GM23338 (cell line): ENCODE measurements at regions not wholly inside any gene's neighbourhood (a gene's known extent, or its start where the extent isn't known, plus 50 kb on each side); places are given as distances from the start of the nearest gene placed in this dataset.

ENCODE experiments used
- ATAC-seq: fragments of 200-7000 bp; cut with Tn5 transposase; 3 replicates; pipeline ENCODE4 v1.9.1; 2020
- DNase-seq: peaks from one replicate; pipeline ENCODE4 v3.0.0-alpha.2; 2015; ENCODE audit warnings: low spot score
- H2AFZ ChIP-seq: fragments of 200-600 bp; sonication (generic); 2 replicates; pipeline ENCODE4 v1.8.0; 2016; ENCODE audit warnings: antibody characterized with exemption, mild to moderate bottlenecking, moderate library complexity
- H3F3A ChIP-seq: fragments of 200-600 bp; sonication (generic); replicated peaks from 2 replicates; pipeline ENCODE4 v1.8.0; 2017; ENCODE audit warnings: antibody characterized with exemption, mixed run types, low read depth
- H3K27ac ChIP-seq: fragments of 200-600 bp; sonication (generic); 2 replicates; pipeline ENCODE4 v1.6.1; 2016; ENCODE audit warnings: low read depth
- H3K27me3 ChIP-seq: fragments of 200-600 bp; sonication (generic); 2 replicates; pipeline ENCODE4 v1.8.0; 2016; ENCODE audit warnings: mild to moderate bottlenecking, mixed run types, moderate library complexity; ENCODE audit not compliant: insufficient read depth
- H3K36me3 ChIP-seq: fragments of 200-600 bp; sonication (generic); 2 replicates; pipeline ENCODE4 v1.8.0; 2016; ENCODE audit warnings: mild to moderate bottlenecking; ENCODE audit not compliant: insufficient read depth
- H3K4me1 ChIP-seq: fragments of 200-600 bp; sonication (generic); 2 replicates; pipeline ENCODE4 v1.8.0; 2016; ENCODE audit warnings: mild to moderate bottlenecking, moderate library complexity; ENCODE audit not compliant: insufficient read depth
- H3K4me2 ChIP-seq: fragments of 200-600 bp; sonication (generic); 2 replicates; pipeline ENCODE4 v1.7.1; 2017; ENCODE audit warnings: mixed run types
- H3K4me3 ChIP-seq: fragments of 200-600 bp; sonication (generic); 2 replicates; pipeline ENCODE4 v1.6.1; 2016; ENCODE audit warnings: mixed run types
- H3K79me2 ChIP-seq: fragments of 200-600 bp; sonication (generic); replicated peaks from 2 replicates; pipeline ENCODE4 v1.8.0; 2017; ENCODE audit warnings: mild to moderate bottlenecking; ENCODE audit not compliant: insufficient read depth
- H3K9me2 ChIP-seq: fragments of 200-600 bp; sonication (generic); 2 replicates; pipeline ENCODE4 v1.8.0; 2017; ENCODE audit not compliant: insufficient read depth
- H4K20me1 ChIP-seq: fragments of 200-600 bp; sonication (generic); replicated peaks from 2 replicates; pipeline ENCODE4 v1.8.0; 2017; ENCODE audit warnings: mild to moderate bottlenecking; ENCODE audit not compliant: insufficient read depth
- H3K27ac Mint-ChIP-seq: 2 replicates; pipeline ENCODE4 v1.8.0; 2020; ENCODE audit warnings: inconsistent platforms, mild to moderate bottlenecking, moderate library complexity, mixed read lengths
- H3K27me3 Mint-ChIP-seq: 3 replicates; pipeline ENCODE4 v1.8.0; 2022; ENCODE audit warnings: low read depth, mild to moderate bottlenecking, moderate library complexity, mixed read lengths, inconsistent platforms; ENCODE audit not compliant: insufficient read depth, poor library complexity
- H3K36me3 Mint-ChIP-seq: 3 replicates; pipeline ENCODE4 v1.8.0; 2021; ENCODE audit warnings: low read depth, mild to moderate bottlenecking, inconsistent platforms, moderate library complexity, mixed read lengths
- H3K4me1 Mint-ChIP-seq: 3 replicates; pipeline ENCODE4 v1.8.0; 2020; ENCODE audit warnings: mild to moderate bottlenecking, inconsistent platforms, mixed read lengths
- H3K4me3 Mint-ChIP-seq: 3 replicates; pipeline ENCODE4 v1.8.0; 2021; ENCODE audit warnings: moderate library complexity, mild to moderate bottlenecking, inconsistent platforms, mixed read lengths
- H3K9me3 Mint-ChIP-seq: 3 replicates; pipeline ENCODE4 v1.8.0; 2020; ENCODE audit warnings: moderate library complexity, mild to moderate bottlenecking, inconsistent platforms, mixed read lengths
- JUNB ChIP-seq: IDR thresholded peaks from one replicate; pipeline ENCODE4 v1.6.1; 2016; ENCODE audit warnings: antibody characterized with exemption; ENCODE audit not compliant: unreplicated experiment
- ZNF331 ChIP-seq: fragments of 250-450 bp; sonication (Bioruptor Pico); IDR thresholded peaks from 2 replicates; pipeline ENCODE4 v1.5.0; 2020; ENCODE audit warnings: low read depth, mild to moderate bottlenecking, moderate library complexity
- ZNF462 ChIP-seq: fragments of 250-450 bp; sonication (Bioruptor Pico); IDR thresholded peaks from 2 replicates; pipeline ENCODE4 v1.5.0; 2020; ENCODE audit warnings: mild to moderate bottlenecking, moderate library complexity
- TF ChIP-seq, protein P1 (sequence below): IDR thresholded peaks from one replicate; pipeline ENCODE4 v1.6.1; 2018; ENCODE audit warnings: antibody characterized with exemption; ENCODE audit not compliant: unreplicated experiment

- Histone ChIP-seq H3K79me2 (no peaks in the 10 kb centered on the region), H3K27me3 (no peaks in the 10 kb centered on the region), H3K4me1 (no peaks in the 10 kb centered on the region), H3K9me2 (no peaks in the 10 kb centered on the region; the same call in 1 of the 2 replicates), H2AFZ (no peak overlapping the region), H3K4me2 (no peak overlapping the region), H3F3A (no peaks in the 10 kb centered on the region), H4K20me1 (no peaks in the 10 kb centered on the region), H3K4me3 (no peak overlapping the region), H3K27ac (no peak overlapping the region), H3K36me3 (no peaks in the 10 kb centered on the region)
- DNase-seq (no peak), ATAC-seq (no peak)
- no peak overlapping the region for H3K27ac Mint-ChIP-seq
- peaks cover 7% of the 10 kb centered on the region; the same call in 2 of the 3 replicates for H3K9me3 Mint-ChIP-seq
- TF ChIP-seq, protein P1, sequence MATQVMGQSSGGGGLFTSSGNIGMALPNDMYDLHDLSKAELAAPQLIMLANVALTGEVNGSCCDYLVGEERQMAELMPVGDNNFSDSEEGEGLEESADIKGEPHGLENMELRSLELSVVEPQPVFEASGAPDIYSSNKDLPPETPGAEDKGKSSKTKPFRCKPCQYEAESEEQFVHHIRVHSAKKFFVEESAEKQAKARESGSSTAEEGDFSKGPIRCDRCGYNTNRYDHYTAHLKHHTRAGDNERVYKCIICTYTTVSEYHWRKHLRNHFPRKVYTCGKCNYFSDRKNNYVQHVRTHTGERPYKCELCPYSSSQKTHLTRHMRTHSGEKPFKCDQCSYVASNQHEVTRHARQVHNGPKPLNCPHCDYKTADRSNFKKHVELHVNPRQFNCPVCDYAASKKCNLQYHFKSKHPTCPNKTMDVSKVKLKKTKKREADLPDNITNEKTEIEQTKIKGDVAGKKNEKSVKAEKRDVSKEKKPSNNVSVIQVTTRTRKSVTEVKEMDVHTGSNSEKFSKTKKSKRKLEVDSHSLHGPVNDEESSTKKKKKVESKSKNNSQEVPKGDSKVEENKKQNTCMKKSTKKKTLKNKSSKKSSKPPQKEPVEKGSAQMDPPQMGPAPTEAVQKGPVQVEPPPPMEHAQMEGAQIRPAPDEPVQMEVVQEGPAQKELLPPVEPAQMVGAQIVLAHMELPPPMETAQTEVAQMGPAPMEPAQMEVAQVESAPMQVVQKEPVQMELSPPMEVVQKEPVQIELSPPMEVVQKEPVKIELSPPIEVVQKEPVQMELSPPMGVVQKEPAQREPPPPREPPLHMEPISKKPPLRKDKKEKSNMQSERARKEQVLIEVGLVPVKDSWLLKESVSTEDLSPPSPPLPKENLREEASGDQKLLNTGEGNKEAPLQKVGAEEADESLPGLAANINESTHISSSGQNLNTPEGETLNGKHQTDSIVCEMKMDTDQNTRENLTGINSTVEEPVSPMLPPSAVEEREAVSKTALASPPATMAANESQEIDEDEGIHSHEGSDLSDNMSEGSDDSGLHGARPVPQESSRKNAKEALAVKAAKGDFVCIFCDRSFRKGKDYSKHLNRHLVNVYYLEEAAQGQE = no peak
- TF ChIP-seq JUNB = no peak
- TF ChIP-seq ZNF462 (CRISPR knock-in tag) = no peak
- TF ChIP-seq ZNF331 = no peak
- H3K4me3 Mint-ChIP-seq = no peak overlapping the region
- no peaks in the 10 kb centered on the region; the same call in 2 of the 3 replicates for H3K36me3 Mint-ChIP-seq
- peaks cover 12% of the 10 kb centered on the region; the same call in 2 of the 3 replicates for H3K4me1 Mint-ChIP-seq
- H3K27me3 Mint-ChIP-seq = peaks cover 6% of the 10 kb centered on the region
These were observed 75.7 kb upstream of the SLC22A16 start for GRCh38 chr6:110552076-110552475.
